K562 (cell line): ENCODE measurements at regions not wholly inside any gene's neighbourhood (a gene's known extent, or its start where the extent isn't known, plus 50 kb on each side); places are given as distances from the start of the nearest gene placed in this dataset.

Source experiments
- ATAC-seq: fragments of 200-7000 bp; cut with Tn5 transposase; 3 replicates; pipeline ENCODE4 v1.9.1; 2020; ENCODE audit warnings: moderate library complexity
- BruUV-seq: library from RNA; stranded (reverse); fragments of 400-500 nt; replicated peaks from 2 replicates; lab custom pipeline; 2021; lab: Mats Ljungman, UMichigan
- CTCF ChIA-PET: fragments of 300-600 bp; formaldehyde crosslinking; extraction: SDS; loops from one replicate; lab custom pipeline; 2021; ENCODE audit warnings: low intra/inter-chr PET ratio; lab: Yijun Ruan, JAX
- POLR2A ChIA-PET: fragments of 300-600, 350-650 bp; sonication (Branson Sonifier 250); formaldehyde crosslinking; extraction: SDS; loops from one replicate; lab custom pipeline; 2021; ENCODE audit warnings: antibody characterized with exemption, inconsistent platforms; lab: Yijun Ruan, JAX
- DNase-seq, 4 experiments: peaks; one replicate each; pipeline versions ENCODE4 v3.0.0 to v3.0.0-alpha.2; 2011 to 2018; ENCODE audit warnings: low spot score in 3 of 4, mixed read lengths in 3 of 4; ENCODE audit errors: extremely low read depth in 1 of 4
- FAIRE-seq: peaks from 2 replicates; lab custom pipeline; 2011; peaks lifted over from hg19 to GRCh38; lab: Jason Lieb, UNC
- H2AFZ ChIP-seq: 2 replicates; pipeline ENCODE4 v1.6.0; 2011; ENCODE audit warnings: low read depth, low read length, control low read depth, inconsistent platforms
- H3K27ac ChIP-seq: fragments of 200-600 bp; 3 replicates; pipeline ENCODE4 v1.8.0; 2011; ENCODE audit warnings: low read depth, mild to moderate bottlenecking, control low read depth, inconsistent platforms, low read length, moderate library complexity, mixed read lengths; ENCODE audit errors: extremely low read depth
- H3K27me3 ChIP-seq, 2 experiments: fragments of 300-600 bp in 1 of 2; 2 replicates in 1 of 2; 3 replicates in 1 of 2; pipeline versions ENCODE4 v1.6.0 to v1.8.0; 2011; ENCODE audit warnings: inconsistent platforms in 2 of 2, low read length in 2 of 2, mild to moderate bottlenecking in 1 of 2, mixed read lengths in 1 of 2, moderate library complexity in 1 of 2; ENCODE audit not compliant: control insufficient read depth in 2 of 2, insufficient read depth in 2 of 2
- H3K36me3 ChIP-seq: fragments of 300-600 bp; 3 replicates; pipeline ENCODE4 v1.8.0; 2011; ENCODE audit warnings: mild to moderate bottlenecking, low read length, inconsistent platforms; ENCODE audit not compliant: control insufficient read depth, insufficient read depth
- H3K4me1 ChIP-seq, 2 experiments: fragments of 200-600 bp in 1 of 2; replicated peaks in 1 of 2; 2 replicates in 1 of 2; 3 replicates in 1 of 2; pipeline versions ENCODE4 v1.5.1 to v1.8.0; 2011; ENCODE audit warnings: inconsistent platforms in 2 of 2, low read length in 2 of 2, mild to moderate bottlenecking in 1 of 2, mixed read lengths in 1 of 2, moderate library complexity in 1 of 2; ENCODE audit not compliant: control insufficient read depth in 2 of 2, insufficient read depth in 2 of 2
- H3K4me2 ChIP-seq: 2 replicates; pipeline ENCODE4 v1.6.1; 2011; ENCODE audit warnings: low read length, control low read depth, inconsistent platforms, mixed read lengths; ENCODE audit not compliant: insufficient read depth
- H3K4me3 ChIP-seq: fragments of 200-600 bp; sonication (generic), shearing (Covaris generic); 2 replicates; pipeline ENCODE4 v1.5.1; 2016; ENCODE audit warnings: control low read depth, inconsistent platforms
- H3K79me2 ChIP-seq: fragments of 200-600 bp; 3 replicates; pipeline ENCODE4 v1.8.0; 2011; ENCODE audit warnings: low read length, inconsistent platforms; ENCODE audit not compliant: control insufficient read depth, insufficient read depth
- H3K9ac ChIP-seq, 2 experiments: 2 replicates each; pipeline versions ENCODE4 v1.6.0 to v1.6.1; 2011; ENCODE audit warnings: low read depth in 2 of 2, low read length in 2 of 2, control low read depth in 1 of 2, inconsistent platforms in 1 of 2, mild to moderate bottlenecking in 1 of 2, mixed read lengths in 1 of 2; ENCODE audit not compliant: insufficient read depth in 1 of 2
- H3K9me1 ChIP-seq: one replicate; pipeline ENCODE4 v1.6.0; 2011; ENCODE audit warnings: inconsistent platforms, mild to moderate bottlenecking, low read length, moderate library complexity; ENCODE audit not compliant: control insufficient read depth, insufficient read depth
- H3K9me3 ChIP-seq: replicated peaks from 2 replicates; pipeline ENCODE4 v1.5.1; 2011; ENCODE audit warnings: low read depth, low read length, inconsistent platforms; ENCODE audit not compliant: control insufficient read depth, insufficient read depth
- H4K20me1 ChIP-seq: replicated peaks from 2 replicates; pipeline ENCODE4 v1.6.1; 2011; ENCODE audit warnings: low read length, inconsistent platforms, mixed read lengths; ENCODE audit not compliant: control insufficient read depth, insufficient read depth
- ATF3 ChIP-seq, 2 experiments: fragments of 450-650 bp in 1 of 2; sonication (generic) in 1 of 2; formaldehyde crosslinking in 1 of 2; IDR thresholded peaks in 1 of 2; conservative IDR thresholded peaks in 1 of 2; 2 replicates each; pipeline versions ENCODE4 v1.6.1 to v1.8.1; 2016 to 2023; ENCODE audit warnings: mild to moderate bottlenecking in 2 of 2, moderate library complexity in 2 of 2, inconsistent platforms in 1 of 2, missing genetic modification reagents in 1 of 2
- CBX3 ChIP-seq, 2 experiments: IDR thresholded peaks; 1 replicate in 1 of 2; 2 replicates in 1 of 2; pipeline ENCODE4 v1.6.1; 2012; ENCODE audit warnings: inconsistent platforms in 2 of 2, low read length in 2 of 2, borderline replicate concordance in 1 of 2, control low read depth in 1 of 2
- CTCF ChIP-seq, 3 experiments: IDR thresholded peaks in 2 of 3; conservative IDR thresholded peaks in 1 of 3; 2 replicates each; pipeline ENCODE4 v1.5.1; 2011 to 2012; ENCODE audit warnings: low read length in 3 of 3, mild to moderate bottlenecking in 3 of 3, control low read depth in 2 of 3, improper control_type of control experiment in 1 of 3, inconsistent platforms in 1 of 3, low read depth in 1 of 3, mixed read lengths in 1 of 3, moderate library complexity in 1 of 3; ENCODE audit not compliant: insufficient read depth in 2 of 3
- FOS ChIP-seq: IDR thresholded peaks from 3 replicates; pipeline ENCODE4 v1.6.1; 2011; ENCODE audit not compliant: insufficient read length; ENCODE audit errors: extremely low read depth
- GTF2B ChIP-seq: IDR thresholded peaks from 2 replicates; pipeline ENCODE4 v1.6.1; 2011; ENCODE audit not compliant: insufficient read length; ENCODE audit errors: extremely low read depth
- KLF16 ChIP-seq: IDR thresholded peaks from 2 replicates; pipeline ENCODE4 v1.6.1; 2016; ENCODE audit warnings: antibody characterized with exemption
- MYBL2 ChIP-seq, 2 experiments: fragments of 450-650 bp in 1 of 2; sonication (generic) in 1 of 2; formaldehyde crosslinking in 1 of 2; IDR thresholded peaks; 2 replicates each; pipeline versions ENCODE4 v1.6.1 to v1.8.1; 2017 to 2022; ENCODE audit warnings: borderline replicate concordance in 1 of 2, inconsistent platforms in 1 of 2, low read depth in 1 of 2, mild to moderate bottlenecking in 1 of 2, missing genetic modification reagents in 1 of 2, moderate library complexity in 1 of 2
- PTRF ChIP-seq: fragments of 450-650 bp; IDR thresholded peaks from 2 replicates; pipeline ENCODE4 v1.6.1; 2016; ENCODE audit warnings: mild to moderate bottlenecking, missing genetic modification characterization, missing compliant biosample characterization
- RHOXF2B ChIP-seq: fragments of 250-450 bp; sonication (Bioruptor Pico); conservative IDR thresholded peaks from 2 replicates; pipeline ENCODE4 v1.5.1; 2021
- SRSF9 ChIP-seq: fragments of 200-400 bp; formaldehyde crosslinking; IDR thresholded peaks from 2 replicates; pipeline ENCODE4 v1.6.1; 2017; ENCODE audit warnings: low read depth, low read length, borderline replicate concordance
- TAF15 ChIP-seq: fragments of 200-400 bp; formaldehyde crosslinking; IDR thresholded peaks from 2 replicates; pipeline ENCODE4 v1.6.1; 2017; ENCODE audit warnings: mild to moderate bottlenecking, low read depth, low read length, moderate library complexity
- TCF7 ChIP-seq: sonication (generic); IDR thresholded peaks from 2 replicates; pipeline ENCODE4 v1.6.1; 2016; ENCODE audit warnings: antibody characterized with exemption, borderline replicate concordance
- ZBTB1 ChIP-seq: sonication (generic); formaldehyde crosslinking; IDR thresholded peaks from 2 replicates; pipeline ENCODE4 v1.8.1; 2023; ENCODE audit warnings: missing genetic modification reagents, low read depth, mild to moderate bottlenecking, borderline replicate concordance
- ZNF324 ChIP-seq: fragments of 250-450 bp; sonication (Bioruptor Pico); IDR thresholded peaks from 2 replicates; pipeline ENCODE4 v1.4.0; 2020; ENCODE audit warnings: mild to moderate bottlenecking
- ZNF696 ChIP-seq: fragments of 250-450 bp; sonication (Bioruptor Pico); conservative IDR thresholded peaks from 2 replicates; pipeline ENCODE4 v1.4.0; 2020; ENCODE audit warnings: mild to moderate bottlenecking, moderate library complexity
- WGBS: fragments of 100-300 bp; shearing (Covaris generic); methylation state at CpG from one replicate; pipeline ENCODE4 v1.1.6; 2016; ENCODE audit warnings: low coverage, mixed read lengths; ENCODE audit not compliant: insufficient coverage; ENCODE audit errors: missing lambda C conversion rate; 5-methylcytosine and 5-hydroxymethylcytosine counted together
- in situ Hi-C: fragments of 300-500 bp; cut with MboI; formaldehyde crosslinking; loops from 4 replicates; pipeline ENCODE4 v1.15.0; 2018; ENCODE audit warnings: inconsistent platforms, mixed read lengths
- intact Hi-C: fragments of 100-400 bp; cut with micrococcal nuclease; formaldehyde crosslinking; loops from 2 replicates; pipeline ENCODE4 v1.14.2; 2022
- TF ChIP-seq, protein P1 (sequence below): fragments of 450-650 bp; IDR thresholded peaks from 2 replicates; pipeline ENCODE4 v1.6.1; 2017; ENCODE audit warnings: antibody characterized with exemption

- Histone ChIP-seq H3K27me3 (no peaks in the 10 kb centered on the region; a peak in 1 of 5 replicates), H3K36me3 (no peaks in the 10 kb centered on the region), H3K4me1 (no peaks in the 10 kb centered on the region), H3K27ac (no peak overlapping the region), H3K4me3 (no peak overlapping the region), H3K4me2 (no peak overlapping the region), H3K9me1 (no peaks in the 10 kb centered on the region), H4K20me1 (no peaks in the 10 kb centered on the region), H3K79me2 (no peaks in the 10 kb centered on the region), H2AFZ (no peak overlapping the region), H3K9ac (no peak overlapping the region), H3K9me3 (no peaks in the 10 kb centered on the region; the same call in 1 of the 2 replicates)
- BruUV-seq, result no TSS peak
- ATAC-seq, result no peak
- DNase-seq, result no peak
- FAIRE-seq, result no peak
- intact Hi-C loops, result no loop called here
- ChIA-PET POLR2A (no interaction called here), CTCF (no interaction called here)
- in situ Hi-C loops, result no loop called here
- WGBS, result 2% methylated on average over 3 of the region's 3 CpGs
- TF ChIP-seq FOS (no peak), TCF7 (no peak), MYBL2 (IDR thresholded peaks at IDR 0.05; ENCODE audit: low read depth) (no peak), MYBL2 (CRISPR knock-in tag; IDR thresholded peaks at IDR 0.05; ENCODE audit: borderline replicate concordance) (no peak), RHOXF2B (no peak), SRSF9 (no peak), CTCF (IDR thresholded peaks at IDR 0.05 in 2 of 3, conservative IDR thresholded peaks at IDR 0.05 in 1 of 3; ENCODE audit: insufficient read depth in 2 of 3, low read depth in 1 of 3, low read length in 3 of 3) (no peak), ZNF696 (CRISPR knock-in tag) (no peak), ATF3 (IDR thresholded peaks at IDR 0.05) (no peak), ATF3 (CRISPR knock-in tag; conservative IDR thresholded peaks at IDR 0.05) (no peak), PTRF (tag) (no peak), ZBTB1 (CRISPR knock-in tag) (no peak), CBX3 (IDR thresholded peaks at IDR 0.05; ENCODE audit: borderline replicate concordance in 1 of 2, low read length in 2 of 2) (no peak), KLF16 (no peak), GTF2B (no peak), ZNF324 (CRISPR knock-in tag) (no peak), TAF15 (no peak)
- TF ChIP-seq, protein P1, sequence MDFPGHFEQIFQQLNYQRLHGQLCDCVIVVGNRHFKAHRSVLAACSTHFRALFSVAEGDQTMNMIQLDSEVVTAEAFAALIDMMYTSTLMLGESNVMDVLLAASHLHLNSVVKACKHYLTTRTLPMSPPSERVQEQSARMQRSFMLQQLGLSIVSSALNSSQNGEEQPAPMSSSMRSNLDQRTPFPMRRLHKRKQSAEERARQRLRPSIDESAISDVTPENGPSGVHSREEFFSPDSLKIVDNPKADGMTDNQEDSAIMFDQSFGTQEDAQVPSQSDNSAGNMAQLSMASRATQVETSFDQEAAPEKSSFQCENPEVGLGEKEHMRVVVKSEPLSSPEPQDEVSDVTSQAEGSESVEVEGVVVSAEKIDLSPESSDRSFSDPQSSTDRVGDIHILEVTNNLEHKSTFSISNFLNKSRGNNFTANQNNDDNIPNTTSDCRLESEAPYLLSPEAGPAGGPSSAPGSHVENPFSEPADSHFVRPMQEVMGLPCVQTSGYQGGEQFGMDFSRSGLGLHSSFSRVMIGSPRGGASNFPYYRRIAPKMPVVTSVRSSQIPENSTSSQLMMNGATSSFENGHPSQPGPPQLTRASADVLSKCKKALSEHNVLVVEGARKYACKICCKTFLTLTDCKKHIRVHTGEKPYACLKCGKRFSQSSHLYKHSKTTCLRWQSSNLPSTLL, result no peak
These were observed 208.7 kb downstream of the MRPL39 start for GRCh38 chr21:25398630-25399029.
